Ishikawa (cell line): ENCODE measurements at regions not wholly inside any gene's neighbourhood (a gene's known extent, or its start where the extent isn't known, plus 50 kb on each side); places are given as distances from the start of the nearest gene placed in this dataset.

ENCODE experiments used
- CEBPB ChIP-seq: IDR thresholded peaks from 2 replicates; pipeline ENCODE4 v1.6.1; 2012
- CREB1 ChIP-seq: IDR thresholded peaks from 2 replicates; pipeline ENCODE4 v1.6.1; 2012; ENCODE audit warnings: low read depth
- EGR1 ChIP-seq: IDR thresholded peaks from 2 replicates; pipeline ENCODE4 v1.6.1; 2012
- EP300 ChIP-seq: IDR thresholded peaks from 2 replicates; pipeline ENCODE4 v1.6.1; 2012; ENCODE audit warnings: borderline replicate concordance
- FOXM1 ChIP-seq: IDR thresholded peaks from 2 replicates; pipeline ENCODE4 v1.6.1; 2012; ENCODE audit warnings: low read depth, borderline replicate concordance
- NFIC ChIP-seq: IDR thresholded peaks from 2 replicates; pipeline ENCODE4 v1.6.1; 2012
- RAD21 ChIP-seq: IDR thresholded peaks from 2 replicates; pipeline ENCODE4 v1.6.1; 2012; ENCODE audit warnings: low read depth
- TAF1 ChIP-seq: IDR thresholded peaks from 2 replicates; pipeline ENCODE4 v1.6.1; 2012; ENCODE audit warnings: low read depth, mild to moderate bottlenecking
- TCF12 ChIP-seq: IDR thresholded peaks from 2 replicates; pipeline ENCODE4 v1.6.1; 2012; ENCODE audit warnings: low read depth
- TEAD4 ChIP-seq: IDR thresholded peaks from 2 replicates; pipeline ENCODE4 v1.6.1; 2012
- USF1 ChIP-seq: IDR thresholded peaks from 2 replicates; pipeline ENCODE4 v1.6.1; 2012
- YY1 ChIP-seq: IDR thresholded peaks from 2 replicates; pipeline ENCODE4 v1.6.1; 2012; ENCODE audit warnings: low read depth
- ZBTB7A ChIP-seq: IDR thresholded peaks from 2 replicates; pipeline ENCODE4 v1.6.1; 2012; ENCODE audit warnings: low read depth
- TF ChIP-seq, protein P1 (sequence below): IDR thresholded peaks from 2 replicates; pipeline ENCODE4 v1.6.1; 2012
- TF ChIP-seq, protein P2 (sequence below): IDR thresholded peaks from 2 replicates; pipeline ENCODE4 v1.6.1; 2012; ENCODE audit warnings: low read depth, mild to moderate bottlenecking

DNA sequence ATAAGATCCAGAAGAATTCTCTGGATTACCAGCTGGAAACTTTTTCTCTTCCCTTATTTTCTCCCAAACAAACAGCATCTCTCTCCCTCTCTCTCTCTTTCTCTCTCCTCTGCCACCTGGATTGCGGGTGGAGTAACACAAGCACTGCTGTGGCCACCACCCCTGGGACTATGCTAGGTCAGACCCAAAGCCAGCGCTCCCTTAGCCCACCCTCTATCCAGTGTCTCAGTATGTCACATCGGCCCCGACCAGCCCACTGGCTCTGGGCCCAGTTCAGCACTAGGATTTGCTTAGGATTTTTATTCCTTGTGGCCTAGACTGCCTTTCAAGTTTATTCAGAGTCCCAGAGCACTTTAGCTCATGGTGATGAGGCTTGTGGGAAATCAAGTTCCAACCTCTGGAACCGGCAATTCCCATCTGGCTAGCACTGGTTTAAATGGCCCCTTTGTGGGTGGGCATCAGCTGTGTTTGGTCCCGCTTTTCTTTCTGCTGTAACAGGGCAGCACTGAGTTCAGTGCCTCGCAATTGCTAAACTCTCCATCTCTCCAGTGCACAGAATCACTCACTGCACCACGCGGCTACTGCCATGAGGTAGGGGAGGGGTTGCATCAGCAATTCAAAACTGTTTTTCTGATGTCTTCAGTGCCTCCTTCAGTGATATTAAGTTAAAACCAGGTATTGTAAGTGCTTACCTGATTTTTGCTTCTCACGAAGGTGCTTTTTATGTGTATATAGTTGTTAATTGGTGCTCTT lies 1623.1 kb downstream of the SLITRK5 start:
- TF ChIP-seq EP300: no peak
- no peak for TF ChIP-seq TAF1
- TF ChIP-seq EGR1: no peak
- TF ChIP-seq, protein P1, sequence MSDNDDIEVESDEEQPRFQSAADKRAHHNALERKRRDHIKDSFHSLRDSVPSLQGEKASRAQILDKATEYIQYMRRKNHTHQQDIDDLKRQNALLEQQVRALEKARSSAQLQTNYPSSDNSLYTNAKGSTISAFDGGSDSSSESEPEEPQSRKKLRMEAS: no peak
- no peak for TF ChIP-seq CEBPB
- no peak for TF ChIP-seq RAD21
- TF ChIP-seq ZBTB7A: no peak
- TF ChIP-seq NFIC: no peak
- no peak for TF ChIP-seq TEAD4

DNA sequence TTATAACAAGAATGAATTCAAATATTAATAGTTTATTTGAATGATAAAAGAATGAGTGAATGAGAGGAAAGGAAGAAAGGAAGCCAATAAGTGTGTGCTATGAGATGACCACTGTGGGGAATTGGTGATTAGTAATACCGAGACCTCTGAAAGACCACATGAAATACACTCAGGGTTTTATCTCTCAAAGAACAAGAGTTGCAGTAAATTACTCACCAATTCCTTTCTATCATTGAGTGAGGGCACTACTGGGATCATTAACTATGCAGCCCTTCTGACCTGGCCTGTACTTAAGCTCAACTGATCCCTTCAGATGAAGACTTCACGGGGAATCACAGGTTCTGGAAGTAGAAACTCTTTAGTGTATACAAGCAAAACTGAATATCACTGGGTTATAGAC lies 1636.1 kb downstream of the SLITRK5 start:
- TF ChIP-seq TAF1 (no peak), ZBTB7A (no peak), TEAD4 (no peak), USF1 (no peak), FOXM1 (no peak), EP300 (no peak)
- TF ChIP-seq, protein P2, sequence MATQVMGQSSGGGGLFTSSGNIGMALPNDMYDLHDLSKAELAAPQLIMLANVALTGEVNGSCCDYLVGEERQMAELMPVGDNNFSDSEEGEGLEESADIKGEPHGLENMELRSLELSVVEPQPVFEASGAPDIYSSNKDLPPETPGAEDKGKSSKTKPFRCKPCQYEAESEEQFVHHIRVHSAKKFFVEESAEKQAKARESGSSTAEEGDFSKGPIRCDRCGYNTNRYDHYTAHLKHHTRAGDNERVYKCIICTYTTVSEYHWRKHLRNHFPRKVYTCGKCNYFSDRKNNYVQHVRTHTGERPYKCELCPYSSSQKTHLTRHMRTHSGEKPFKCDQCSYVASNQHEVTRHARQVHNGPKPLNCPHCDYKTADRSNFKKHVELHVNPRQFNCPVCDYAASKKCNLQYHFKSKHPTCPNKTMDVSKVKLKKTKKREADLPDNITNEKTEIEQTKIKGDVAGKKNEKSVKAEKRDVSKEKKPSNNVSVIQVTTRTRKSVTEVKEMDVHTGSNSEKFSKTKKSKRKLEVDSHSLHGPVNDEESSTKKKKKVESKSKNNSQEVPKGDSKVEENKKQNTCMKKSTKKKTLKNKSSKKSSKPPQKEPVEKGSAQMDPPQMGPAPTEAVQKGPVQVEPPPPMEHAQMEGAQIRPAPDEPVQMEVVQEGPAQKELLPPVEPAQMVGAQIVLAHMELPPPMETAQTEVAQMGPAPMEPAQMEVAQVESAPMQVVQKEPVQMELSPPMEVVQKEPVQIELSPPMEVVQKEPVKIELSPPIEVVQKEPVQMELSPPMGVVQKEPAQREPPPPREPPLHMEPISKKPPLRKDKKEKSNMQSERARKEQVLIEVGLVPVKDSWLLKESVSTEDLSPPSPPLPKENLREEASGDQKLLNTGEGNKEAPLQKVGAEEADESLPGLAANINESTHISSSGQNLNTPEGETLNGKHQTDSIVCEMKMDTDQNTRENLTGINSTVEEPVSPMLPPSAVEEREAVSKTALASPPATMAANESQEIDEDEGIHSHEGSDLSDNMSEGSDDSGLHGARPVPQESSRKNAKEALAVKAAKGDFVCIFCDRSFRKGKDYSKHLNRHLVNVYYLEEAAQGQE: no peak

DNA sequence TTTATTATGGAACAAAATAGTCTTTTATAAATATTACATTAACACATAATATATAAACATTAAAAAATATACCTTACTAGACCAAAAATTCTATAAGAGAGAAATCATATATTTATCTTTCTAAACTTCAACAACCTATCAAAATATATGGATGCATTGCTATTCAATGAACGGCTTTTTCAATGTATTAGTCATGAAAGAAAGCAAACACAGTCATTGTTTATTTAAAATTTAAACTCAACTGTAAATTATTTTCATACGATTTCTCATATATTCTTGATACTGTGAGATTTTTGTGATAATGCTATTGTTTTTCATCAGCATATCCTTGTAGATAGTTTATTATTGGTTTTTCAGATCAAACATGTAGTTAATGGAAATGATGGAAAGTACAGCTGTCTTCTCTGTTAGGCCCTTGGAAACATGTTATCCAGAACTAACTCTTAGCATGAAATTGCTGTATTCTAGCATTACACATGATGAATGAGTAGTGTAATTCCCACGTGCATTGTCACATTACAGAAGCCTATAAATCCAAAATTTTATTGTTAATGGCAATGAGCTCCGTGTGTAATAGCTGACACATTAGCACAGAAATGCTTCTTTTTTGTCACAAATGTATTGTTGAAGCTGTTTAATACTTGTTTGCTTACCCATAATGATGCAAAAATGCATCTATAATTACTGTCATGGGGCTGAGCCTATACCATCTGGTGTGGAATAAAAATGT lies 1639.9 kb downstream of the SLITRK5 start:
- no peak for TF ChIP-seq TAF1
- no peak for TF ChIP-seq TEAD4
- TF ChIP-seq YY1: no peak
- no peak for TF ChIP-seq CREB1
- TF ChIP-seq, protein P1: no peak
- TF ChIP-seq EGR1: no peak

- no peak for TF ChIP-seq TEAD4
- TF ChIP-seq FOXM1: no peak
- TF ChIP-seq USF1: no peak
- TF ChIP-seq YY1: no peak
- no peak for TF ChIP-seq RAD21
Measured at GRCh38 chr13:89315287-89315686, 1644.1 kb downstream of the SLITRK5 start.

- TF ChIP-seq CEBPB: no peak
- TF ChIP-seq NFIC: no peak
- TF ChIP-seq TEAD4: no peak
- no peak for TF ChIP-seq CREB1
- TF ChIP-seq EP300: no peak
- no peak for TF ChIP-seq EGR1
- TF ChIP-seq ZBTB7A: no peak
- TF ChIP-seq, protein P1: no peak
- no peak for TF ChIP-seq TAF1
- no peak for TF ChIP-seq RAD21
- TF ChIP-seq, protein P2: no peak
- no peak for TF ChIP-seq TCF12
- TF ChIP-seq FOXM1: no peak
- TF ChIP-seq USF1: no peak
Measured at GRCh38 chr13:89322466-89322865, 1651.3 kb downstream of the SLITRK5 start.
